HG02759 (cell line): ENCODE measurements at regions not wholly inside any gene's neighbourhood (a gene's known extent, or its start where the extent isn't known, plus 50 kb on each side); places are given as distances from the start of the nearest gene placed in this dataset.

ENCODE experiments used
- ATAC-seq: cut with Tn5 transposase; IDR thresholded peaks from one replicate; pipeline ENCODE4 v1.9.1; 2021; ENCODE audit warnings: mild to moderate bottlenecking, moderate library complexity; ENCODE audit not compliant: unreplicated experiment

DNA sequence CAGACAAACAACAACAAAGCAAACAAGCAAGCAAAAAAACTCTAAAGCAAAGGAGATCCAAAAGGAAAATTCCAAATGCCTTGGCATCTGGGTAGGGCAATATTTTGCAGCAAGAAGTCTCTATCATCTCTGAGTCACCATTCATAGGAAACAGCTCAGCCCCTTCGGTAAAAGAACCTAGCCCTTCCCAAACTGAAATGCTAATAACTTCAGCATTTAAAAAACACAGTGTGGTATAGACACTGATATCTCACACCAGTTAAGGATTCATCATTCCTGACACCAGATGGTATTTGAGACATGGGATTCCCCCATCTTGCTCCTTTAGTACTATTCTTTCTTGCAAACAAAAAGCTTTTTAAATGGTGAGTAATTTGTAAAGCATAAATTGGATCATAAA is 491.8 kb downstream of the TXNL1 start:
- no peak for ATAC-seq

DNA sequence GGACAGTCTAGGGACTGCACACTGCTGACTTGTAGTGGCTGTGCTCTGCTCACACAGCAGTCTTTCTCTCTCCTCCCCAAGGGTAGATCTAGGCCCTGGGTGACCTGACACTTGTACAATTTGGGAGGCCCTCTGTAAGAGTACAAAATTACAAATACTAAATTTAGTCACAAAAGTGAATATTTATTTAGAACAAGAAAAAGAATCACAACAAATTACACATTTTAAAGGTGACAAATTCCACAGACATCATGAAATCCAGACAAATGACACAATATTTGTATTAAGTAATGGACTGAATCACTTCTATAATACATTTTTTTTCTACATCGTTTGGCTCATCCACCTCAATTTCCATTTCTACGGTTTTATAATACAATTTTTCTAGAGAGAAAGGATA is 496.4 kb downstream of the TXNL1 start:
- ATAC-seq = no peak

DNA sequence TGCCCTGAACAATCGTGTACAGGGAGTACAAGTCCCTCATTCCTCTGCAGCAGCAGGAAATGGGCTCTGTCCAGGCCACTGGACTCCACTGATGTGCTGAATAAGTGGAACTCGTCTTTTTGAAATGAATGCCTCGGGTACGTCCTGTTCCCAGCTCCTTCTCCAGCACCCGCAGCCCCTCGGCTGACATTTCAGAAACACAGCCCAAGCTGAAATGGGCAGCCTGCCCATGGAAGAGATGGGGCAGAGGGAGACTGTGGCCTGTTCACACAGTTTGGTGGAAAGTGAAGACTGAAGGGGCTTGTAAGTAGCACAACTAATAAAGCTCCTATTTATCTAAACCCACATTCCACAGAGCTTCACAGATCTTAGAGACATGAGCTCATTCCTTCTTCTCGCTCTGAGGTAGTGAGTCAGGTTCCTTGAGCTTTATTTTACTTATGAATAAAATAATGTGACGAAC is 498.6 kb downstream of the TXNL1 start:
- ATAC-seq = no peak

GRCh38 chr18:56139372-56139771 is 499.0 kb downstream of the TXNL1 start:
- ATAC-seq = no peak

DNA sequence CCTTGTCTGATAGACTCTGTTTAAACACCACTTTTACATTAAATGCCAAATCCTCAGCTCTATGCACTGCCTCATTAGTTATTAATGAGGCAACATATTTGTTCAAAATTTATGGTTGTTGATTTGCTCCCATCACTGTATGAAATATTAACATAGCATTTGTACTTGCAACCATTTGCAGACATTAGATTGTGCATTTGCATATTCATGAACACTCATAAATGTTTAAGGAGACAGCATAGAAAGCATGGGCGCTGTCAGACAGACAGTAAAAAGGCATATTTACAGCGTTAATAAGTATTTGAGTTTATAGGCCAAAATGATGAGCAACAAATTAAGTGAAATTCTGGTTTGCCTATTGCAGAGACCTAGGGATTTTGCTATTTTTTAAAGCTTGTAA is 502.3 kb downstream of the TXNL1 start:
- no peak for ATAC-seq

- no peak for ATAC-seq
Measured at GRCh38 chr18:56130481-56130880, 507.9 kb downstream of the TXNL1 start.

GRCh38 chr18:56128153-56128791 is 510.1 kb downstream of the TXNL1 start:
- ATAC-seq = no peak

DNA sequence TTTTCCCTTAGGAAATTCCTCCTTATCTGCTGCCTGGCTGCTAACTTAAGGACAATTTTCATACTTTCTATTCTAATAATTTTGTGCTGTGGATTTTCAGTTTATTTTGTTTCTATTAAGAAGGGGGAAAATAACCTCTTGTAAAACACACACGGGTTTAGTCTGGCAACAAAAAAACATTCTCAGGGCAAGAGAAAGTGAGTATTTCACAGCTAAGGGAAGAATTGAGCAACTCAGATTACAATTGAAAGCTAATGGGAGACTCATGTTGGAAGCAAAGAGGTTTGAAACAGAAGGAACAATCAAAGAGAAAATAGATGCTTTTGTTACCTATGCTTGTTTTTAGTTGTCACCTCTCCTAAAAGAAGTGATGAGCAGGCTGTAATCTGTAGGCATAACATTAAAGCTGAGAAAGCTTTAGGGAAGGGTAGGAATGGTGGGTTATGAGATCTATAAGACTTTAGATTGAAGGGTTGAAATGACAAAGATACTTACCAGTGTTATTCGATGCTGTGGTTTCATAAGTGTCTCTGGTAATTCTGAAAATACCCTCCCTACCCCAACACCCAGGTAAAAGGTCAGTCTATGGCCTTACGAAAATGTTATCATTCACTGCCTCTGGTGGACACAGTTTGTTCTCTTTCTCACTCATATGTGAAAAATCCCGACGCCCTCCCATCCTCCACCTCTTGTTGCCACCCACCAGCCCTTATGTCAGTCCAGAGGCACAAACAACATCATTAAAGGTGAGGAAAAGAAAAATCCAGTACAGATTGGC is 510.9 kb downstream of the TXNL1 start:
- no peak for ATAC-seq

DNA sequence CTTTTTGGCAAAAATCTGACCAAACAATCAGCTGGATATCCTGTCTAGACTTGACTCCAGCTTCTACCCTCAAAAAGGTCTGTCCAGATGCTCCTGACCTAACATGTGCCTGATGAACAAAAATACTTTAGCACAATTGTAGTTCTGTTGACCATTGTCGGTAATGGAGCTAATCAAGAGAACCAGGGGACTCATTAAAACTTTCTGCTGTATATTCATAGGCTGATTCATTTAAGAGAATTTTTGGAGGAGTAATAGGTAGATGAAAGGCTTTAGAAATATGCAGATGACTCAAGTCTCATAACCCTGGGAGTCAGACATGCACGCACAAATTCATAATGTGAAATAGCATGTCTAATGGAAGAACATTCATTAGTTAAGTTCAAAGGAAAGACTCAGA is 514.2 kb downstream of the TXNL1 start:
- no peak for ATAC-seq

DNA sequence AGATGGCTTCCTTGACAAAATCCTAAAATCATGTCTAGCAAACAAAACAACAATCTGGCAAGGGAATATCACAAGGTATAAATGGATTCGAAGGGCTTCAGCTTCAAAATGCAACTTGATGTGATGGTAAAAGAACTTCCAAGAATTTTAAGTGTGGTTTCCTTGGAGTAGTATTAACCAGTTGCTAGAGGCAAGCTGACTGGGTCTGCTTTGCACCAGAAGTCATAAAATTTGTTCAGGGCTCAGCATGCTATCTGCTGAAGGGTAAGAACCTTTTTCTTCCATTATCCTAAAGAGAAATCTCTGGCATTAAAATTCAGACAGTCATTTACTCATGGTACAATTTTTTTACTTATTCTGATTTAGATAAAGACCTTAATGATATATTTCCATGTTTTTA is 516.7 kb downstream of the TXNL1 start:
- no peak for ATAC-seq

DNA sequence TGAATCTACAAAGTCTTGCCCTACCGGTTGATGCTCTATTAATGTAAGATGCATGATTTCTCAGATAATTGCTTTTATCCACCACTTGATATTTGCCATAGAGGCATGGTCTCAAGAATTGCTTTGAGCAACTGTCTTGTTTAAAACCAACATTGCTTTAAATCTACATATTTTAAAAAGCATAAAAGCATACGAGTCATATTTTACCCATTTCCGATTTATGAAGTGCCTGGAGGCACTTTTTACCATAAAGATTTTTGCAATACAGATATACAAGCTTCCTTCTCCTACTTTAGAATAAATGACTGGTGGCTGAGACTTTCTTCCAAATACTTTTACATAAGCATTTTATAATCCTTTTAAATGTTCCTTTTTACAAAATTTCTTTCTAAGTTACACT is 517.6 kb downstream of the TXNL1 start:
- no peak for ATAC-seq

DNA sequence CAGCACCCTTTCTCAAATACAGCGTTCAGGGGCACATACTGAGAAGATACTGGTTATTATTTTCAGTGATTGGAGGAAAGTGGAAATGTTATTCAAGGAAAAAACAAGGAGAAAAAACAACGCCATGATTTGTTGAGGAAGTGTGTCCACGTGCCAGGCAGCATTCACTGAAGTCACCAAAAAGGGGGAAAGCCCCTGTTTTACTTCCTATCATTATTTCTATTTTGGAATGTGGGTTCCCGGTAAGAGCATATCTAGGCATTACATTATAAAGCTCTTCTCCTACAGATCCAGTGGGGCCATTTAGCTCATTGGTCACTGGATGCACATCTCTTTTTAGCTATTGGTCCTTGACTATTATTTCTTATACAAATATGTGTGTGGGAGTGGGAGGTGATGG is 518.7 kb downstream of the TXNL1 start:
- ATAC-seq = no peak

DNA sequence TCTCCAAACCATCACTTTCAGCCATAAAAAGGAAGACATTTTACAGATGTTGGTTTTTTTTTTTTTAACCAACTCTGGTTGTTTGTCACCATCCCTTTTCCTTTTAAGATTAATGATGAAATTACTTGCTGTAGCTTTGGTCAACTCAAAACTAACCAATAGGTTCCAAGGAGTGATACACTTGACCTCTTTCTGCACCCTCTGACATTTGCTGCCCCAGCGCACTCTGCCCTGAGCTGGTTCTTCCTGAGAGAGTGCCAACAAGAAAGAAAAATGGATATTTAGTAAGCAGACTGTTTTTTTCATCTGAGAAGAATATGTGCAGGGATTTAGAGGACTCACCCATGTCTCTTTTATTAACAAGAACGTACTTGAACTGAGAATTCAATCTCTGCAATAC is 520.0 kb downstream of the TXNL1 start:
- peak; percentile 42 for ATAC-seq

DNA sequence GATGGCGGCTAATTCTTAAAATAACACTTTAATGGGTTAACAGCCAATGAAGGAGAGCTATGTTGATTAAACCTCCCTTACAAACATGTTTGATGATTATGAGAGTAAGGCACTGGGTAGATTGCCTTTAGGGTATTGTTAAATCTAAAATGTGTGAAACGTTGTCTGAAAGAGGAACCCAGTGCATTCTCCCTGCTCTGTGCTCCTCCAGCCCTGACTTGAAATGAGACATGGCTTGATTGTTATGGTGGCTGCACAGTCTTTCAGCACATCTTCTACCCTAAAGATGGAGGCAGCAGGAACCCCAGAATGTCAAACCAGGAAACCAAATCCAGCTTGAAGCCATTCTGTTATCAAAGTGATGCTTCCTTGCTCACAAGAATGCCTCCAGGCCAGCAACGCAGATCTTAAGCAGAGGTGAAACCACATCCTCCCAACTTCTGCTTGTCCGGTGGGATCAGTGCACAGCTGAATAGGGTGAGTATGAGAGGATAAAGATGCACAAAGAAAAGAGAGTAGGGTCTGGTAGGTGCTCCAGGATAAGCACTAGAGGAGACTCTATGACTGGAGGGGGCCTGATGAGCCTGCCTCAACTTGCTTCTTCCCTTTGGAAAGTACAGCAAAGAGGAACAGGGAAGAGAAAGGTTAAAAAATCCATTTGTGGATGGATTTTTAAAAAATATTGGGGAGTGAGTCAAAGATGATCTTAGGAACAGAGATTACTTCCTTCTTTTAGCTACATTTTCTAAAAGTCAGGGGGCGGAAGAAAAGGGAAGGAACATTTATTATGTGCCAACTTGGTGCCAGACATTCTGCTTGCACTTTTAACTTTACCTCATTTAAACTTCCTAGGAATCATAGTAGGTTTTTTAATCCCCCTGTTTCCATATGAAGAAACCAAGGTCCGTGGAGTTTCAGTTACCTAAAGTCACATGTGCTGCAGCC is 523.0 kb downstream of the TXNL1 start:
- ATAC-seq = no peak

DNA sequence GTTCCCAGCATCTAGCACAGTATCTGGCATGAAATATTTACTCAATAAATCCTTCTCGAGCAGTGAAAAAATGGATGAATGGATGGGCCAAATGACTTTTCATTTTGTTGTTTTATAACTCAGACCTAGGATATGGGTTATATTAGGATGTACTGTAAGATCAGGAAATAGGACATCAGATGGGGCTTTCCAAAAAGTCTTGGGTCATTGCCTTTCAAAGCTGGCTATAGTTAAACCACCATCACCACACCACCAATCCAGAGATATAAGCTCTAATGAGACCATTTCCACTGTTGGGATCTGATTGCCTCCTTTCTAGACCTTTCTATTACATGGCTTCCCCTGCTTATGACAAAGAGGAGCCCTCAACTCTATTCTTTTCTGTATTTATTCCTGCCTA is 525.0 kb upstream of the TCF4 start:
- no peak for ATAC-seq

DNA sequence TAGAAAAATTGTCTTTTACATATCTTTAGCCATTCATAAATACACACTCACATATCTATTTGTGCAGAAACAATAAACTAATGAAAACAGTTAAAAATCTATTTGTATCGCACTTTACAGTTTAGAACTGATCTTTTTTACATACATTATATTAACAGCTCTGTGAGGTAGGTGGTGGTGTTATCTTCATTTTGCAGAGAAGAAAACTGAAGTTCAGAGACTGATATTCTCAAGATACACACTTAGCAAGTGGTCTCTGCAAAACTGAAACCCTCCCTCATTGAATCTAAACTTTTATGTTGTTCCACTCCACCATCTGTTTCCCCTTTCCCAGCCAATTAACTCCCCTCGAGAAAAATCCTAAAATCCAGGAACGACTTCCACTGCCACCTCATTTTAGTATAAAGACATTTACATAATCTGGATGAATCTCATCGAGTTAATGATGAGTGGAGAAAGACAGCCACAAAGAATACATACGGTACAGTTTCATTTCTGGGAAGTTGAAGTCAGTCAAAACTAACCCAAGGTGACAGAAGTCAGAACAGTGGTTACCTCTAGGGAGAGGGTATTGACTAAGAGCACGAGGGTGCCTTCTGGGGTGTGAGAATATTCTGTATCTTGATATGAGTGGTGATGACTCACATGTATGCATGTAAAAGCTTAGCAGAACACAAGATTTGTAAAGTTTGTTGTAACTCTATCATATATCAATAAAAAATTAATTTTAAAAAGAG is 524.2 kb upstream of the TCF4 start:
- peak; percentile 98 for ATAC-seq

GRCh38 chr18:56109757-56110156 is 521.8 kb upstream of the TCF4 start:
- ATAC-seq = no peak

- no peak for ATAC-seq
Measured at GRCh38 chr18:56108478-56109367, 520.7 kb upstream of the TCF4 start.

DNA sequence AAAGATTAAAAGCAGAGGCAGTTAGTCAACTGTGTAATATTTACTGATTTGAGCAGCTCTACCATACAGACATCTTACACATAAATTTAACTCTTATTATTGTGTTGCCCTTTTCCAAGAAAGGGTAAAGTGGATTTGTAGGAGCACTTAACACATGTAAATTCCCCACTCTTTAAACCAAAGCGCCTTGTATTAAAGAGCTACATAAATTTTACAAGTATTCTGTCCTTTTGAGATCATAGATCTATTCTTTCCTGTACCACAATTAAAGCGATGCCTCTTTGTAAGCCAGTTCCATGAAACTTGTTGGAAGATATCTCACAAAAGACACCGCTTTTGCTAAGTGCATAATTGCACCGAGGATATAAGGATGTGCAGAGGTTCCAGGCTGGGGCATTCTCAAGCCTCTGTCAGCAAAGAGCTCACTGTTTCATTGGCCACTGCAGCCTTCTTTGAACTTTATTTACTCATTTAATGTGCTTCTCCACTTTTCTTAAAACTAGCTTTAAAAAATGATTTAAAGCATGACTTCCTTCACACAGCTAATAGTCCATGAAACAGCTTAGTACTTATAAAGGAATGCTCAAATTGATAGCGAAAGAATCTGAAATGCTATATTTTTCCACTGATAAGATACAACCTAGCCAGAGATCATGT is 520.0 kb upstream of the TCF4 start:
- no peak for ATAC-seq
